GDM1 (cell line): ENCODE measurements at regions not wholly inside any gene's neighbourhood (a gene's known extent, or its start where the extent isn't known, plus 50 kb on each side); places are given as distances from the start of the nearest gene placed in this dataset.
"Not testable (repeated sequence)": the region's sequence is repeated elsewhere in the genome, so short reads cannot be mapped to it uniquely, and the experiment has no call there.

Source experiments
- DNase-seq: peaks from one replicate; lab custom pipeline; 2025; lab: John Stamatoyannopoulos, UW

DNA sequence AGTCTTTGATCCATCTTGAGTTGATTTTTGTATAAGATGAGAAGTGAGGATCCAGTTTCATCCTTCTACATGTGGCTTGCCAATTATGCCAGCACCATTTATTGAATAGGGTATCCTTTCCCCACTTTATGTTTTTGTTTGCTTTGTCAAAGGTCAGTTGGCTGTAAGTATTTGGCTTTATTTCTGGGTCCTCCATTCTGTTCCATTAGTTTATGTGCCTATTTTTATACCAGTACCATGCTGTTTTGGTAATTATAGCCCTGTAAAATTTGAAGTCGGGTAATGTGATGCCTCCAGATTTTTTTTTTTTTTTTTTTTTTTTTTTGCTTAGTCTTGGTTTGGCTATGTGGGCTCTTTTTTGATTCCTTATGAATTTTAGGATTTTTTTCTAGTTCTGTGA lies 203.0 kb upstream of the IRX5 start:
- not testable (repeated sequence) for DNase-seq

DNA sequence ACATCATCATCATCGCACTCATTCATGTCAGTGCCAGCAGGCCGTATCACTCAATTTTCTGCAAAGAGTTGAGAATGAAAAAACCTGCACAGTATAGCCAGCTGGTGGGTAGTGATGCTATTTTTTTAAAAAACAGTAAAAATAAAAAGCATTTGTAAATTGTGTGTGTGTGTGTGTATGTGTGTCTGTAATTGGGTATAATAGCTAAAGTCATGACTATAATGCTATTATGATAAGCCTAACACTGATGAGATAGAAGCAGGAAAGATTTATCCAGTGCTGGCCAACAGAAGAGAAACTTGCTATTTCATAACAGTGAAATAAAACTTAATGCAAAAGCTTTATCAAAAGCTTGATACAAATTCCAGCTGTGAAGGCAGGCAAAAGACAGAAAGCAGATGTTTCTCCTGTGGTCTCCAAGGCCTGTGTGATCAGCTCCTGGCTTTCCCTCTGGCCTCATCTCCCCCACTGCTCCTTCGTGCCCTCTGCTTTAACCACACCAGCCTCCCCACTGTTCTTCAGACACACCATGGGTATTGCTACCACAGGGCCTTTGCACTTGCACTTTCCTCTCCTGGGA lies 206.2 kb upstream of the IRX5 start:
- no peak for DNase-seq

DNA sequence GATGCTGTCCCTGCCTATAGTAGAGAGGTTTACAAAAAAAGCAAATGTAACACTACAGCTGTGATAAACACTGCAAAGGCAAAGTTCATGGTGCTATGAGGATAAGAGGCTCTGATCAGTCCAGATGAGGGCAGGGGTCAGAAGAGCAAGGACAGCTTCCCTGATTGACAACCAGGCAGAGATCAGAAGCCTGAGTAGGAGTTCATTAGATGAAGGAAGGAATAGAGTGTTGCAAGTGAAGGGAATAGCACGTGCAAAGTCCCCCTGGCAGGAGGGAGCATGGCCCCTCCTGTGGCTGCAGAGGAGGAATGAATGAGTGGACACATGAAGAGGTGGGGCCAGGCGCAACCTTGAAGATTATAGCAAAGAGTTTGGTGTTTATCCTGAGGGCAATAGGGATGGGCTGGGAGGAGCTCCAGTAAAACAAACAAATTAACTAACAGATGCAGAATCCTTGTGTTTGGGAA lies 208.4 kb upstream of the IRX5 start:
- no peak for DNase-seq

GRCh38 chr16:54720259-54720658 lies 210.4 kb upstream of the IRX5 start:
- no peak for DNase-seq

DNA sequence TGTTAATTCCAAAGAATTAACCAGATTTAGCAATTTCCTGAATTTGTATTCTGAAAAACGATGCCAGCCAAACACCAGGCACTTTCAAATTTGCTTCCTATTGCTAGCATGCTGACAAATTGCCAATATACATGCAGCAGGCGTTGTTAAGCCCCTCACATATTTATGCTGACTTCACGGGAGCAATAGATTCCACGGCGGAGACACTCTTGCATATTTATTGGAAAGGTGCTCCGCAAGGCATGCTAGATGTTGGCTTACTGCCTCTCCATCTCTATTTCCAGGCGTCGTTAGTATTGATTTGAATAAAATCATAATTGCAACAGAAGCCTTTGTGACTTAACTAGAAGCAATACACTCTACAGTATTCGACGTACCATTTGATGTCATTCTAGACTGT lies 211.0 kb upstream of the IRX5 start:
- no peak for DNase-seq

- DNase-seq = no peak
Measured at GRCh38 chr16:54718376-54718775, 212.3 kb upstream of the IRX5 start.

- no peak for DNase-seq
Measured at GRCh38 chr16:54715011-54715410, 215.7 kb upstream of the IRX5 start.

GRCh38 chr16:54712866-54713265 lies 217.8 kb upstream of the IRX5 start:
- DNase-seq = no peak

DNA sequence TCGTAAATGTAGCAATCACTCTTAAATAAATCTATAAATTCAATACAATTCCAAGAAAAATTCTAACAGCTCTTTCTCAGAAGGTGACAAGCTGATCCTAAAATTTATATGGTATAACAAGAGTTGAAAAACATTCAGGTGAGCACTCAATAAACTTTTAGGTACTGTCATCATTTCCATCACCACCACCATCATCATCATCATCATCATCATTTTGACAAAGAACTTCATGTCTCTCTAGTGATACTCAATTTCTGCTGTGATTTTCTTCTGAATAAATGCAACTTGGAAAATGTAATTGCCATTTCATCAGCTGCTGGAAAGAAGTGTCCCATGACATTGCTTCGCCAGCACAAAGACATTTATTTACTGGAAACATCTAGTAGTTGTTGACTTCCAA lies 222.9 kb upstream of the IRX5 start:
- no peak for DNase-seq

DNA sequence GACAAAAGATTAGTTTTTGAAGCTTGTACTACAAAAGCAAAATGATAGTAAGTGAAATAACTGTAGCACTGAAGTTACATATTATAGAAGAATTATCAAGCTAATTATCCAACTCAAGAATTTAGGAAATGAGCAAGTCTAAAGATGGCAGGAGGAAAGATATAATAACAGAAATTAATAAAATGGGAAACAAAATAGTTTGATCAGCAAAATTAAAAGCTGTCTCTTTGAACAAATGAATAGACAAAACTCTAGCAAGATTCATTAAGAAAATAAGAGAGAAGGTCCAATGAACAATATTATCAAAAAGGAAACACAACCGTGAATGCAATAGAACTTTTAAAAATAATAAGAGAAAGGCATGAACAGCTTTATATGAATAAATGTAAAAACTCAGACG lies 224.3 kb upstream of the IRX5 start:
- DNase-seq = no peak

DNA sequence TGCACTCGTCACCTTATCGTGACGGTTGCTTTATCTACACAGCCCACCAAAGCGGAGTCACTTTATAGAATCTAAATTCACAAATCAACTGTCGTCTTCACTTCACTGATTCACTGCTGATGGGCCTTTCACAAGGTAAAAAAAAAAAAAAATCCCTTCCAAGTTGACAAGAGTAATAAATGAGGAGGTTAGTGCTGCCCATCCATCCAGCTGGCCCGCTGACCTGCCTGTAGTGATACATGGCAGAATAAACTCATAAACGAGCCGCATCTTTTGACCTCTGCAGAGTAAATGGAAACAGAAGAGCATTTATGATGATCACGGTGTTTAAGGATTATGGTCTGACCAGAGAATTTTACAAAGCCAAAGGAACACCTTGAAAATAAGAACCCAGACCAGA lies 227.3 kb upstream of the IRX5 start:
- no peak for DNase-seq

DNA sequence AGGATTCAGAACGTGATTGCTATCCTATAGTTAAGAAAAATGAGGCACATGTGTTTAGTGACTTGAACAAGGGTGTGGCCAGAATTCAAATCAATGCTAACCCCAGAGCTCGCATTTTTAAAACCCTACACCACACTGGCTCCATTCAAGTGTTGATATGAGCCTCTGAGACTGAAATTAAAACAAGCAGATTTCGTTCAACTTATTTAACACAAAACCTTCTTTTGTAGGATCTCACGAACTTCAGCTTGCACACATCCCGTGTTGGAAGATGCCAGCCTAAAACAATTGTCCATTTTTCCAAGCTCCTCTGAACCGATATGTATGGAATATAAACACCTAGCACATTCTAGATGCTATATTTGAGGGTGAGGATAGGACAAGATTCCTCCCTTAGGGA lies 231.0 kb upstream of the IRX5 start:
- DNase-seq = no peak

DNA sequence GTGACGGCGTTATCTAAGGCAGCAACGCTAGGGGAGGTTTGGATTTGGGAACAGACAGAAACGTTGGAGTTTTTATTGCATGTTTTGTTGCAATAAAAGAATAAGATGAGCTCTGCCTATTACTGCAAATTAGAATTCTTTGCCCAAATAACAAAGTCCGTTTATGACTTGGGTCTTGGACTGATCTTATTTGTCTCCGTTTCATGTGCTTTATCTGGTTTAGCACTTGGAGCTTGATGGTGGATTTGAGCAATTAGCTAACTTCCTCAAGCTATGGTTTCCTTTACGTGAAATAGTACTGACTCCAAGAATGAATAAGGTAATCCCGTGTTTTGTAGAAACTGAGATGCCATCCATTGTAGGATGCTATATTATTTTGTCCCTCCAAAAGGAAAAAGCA lies 233.0 kb upstream of the IRX5 start:
- DNase-seq = no peak

GRCh38 chr16:54696970-54697369 lies 233.7 kb upstream of the IRX5 start:
- DNase-seq = no peak

DNA sequence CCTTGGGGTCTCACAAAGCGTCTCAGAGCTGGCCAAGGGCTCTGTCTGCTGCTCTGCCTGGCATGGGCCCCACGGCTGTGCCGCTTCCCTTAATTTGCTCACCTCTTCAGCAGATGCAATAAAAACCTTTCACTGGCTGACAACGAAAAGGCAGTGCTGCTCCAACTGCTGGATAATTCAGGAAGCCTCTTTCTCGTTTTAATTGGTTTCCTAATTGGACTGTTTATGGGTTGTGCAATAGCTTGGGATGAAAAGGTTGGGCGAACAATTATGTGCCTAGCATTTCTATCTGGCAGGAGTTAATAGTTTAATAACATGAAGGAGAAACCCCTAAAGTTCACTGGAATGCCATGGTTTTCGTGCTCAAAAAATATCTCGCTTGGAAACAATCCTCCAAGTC lies 234.1 kb upstream of the IRX5 start:
- no peak for DNase-seq

DNA sequence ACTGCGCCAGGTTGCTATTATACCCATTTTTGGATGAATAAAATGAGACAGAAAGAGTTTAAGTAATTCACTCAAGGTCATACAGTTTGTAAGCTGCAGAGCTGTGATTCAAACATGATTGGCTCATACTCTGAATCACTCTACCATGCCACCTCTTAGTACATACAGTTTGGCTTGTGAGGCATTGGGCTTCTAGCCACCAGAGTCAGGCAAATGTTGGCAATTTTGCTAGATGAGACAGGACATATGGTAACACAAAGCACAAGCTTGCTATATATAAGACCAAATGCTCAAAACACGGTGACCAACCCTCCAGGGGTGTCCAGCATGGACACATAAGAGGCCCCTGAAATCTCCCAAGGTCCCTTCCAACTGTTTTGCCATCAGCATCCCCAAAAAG lies 236.0 kb upstream of the IRX5 start:
- DNase-seq = no peak

- DNase-seq = no peak
Measured at GRCh38 chr16:54693864-54694263, 236.8 kb upstream of the IRX5 start.

GRCh38 chr16:54690710-54691109 lies 240.0 kb upstream of the IRX5 start:
- no peak for DNase-seq

GRCh38 chr16:54690306-54690705 lies 240.4 kb upstream of the IRX5 start:
- no peak for DNase-seq

- no peak for DNase-seq
Measured at GRCh38 chr16:54689072-54689865, 241.4 kb upstream of the IRX5 start.

DNA sequence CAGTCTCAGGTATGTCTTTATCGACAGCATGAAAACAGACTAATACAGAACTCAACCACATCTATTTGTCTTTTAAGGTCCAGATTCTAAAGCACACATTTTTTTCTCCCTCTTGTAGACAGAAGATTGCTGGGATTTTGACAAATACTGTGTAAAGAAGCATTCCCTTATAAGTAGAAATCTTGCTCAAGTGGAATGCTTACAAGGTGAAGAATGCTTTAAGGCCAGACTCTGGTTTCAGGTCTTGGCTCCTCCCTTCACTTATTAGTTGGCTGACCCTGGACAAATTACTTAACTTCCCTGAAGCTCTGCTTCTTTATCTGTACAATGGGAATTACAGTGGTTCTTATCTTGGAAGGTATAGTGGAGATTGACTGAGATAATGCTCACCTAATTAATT lies 242.3 kb upstream of the IRX5 start:
- no peak for DNase-seq

GRCh38 chr16:54687043-54687899 lies 243.4 kb upstream of the IRX5 start:
- DNase-seq = no peak

DNA sequence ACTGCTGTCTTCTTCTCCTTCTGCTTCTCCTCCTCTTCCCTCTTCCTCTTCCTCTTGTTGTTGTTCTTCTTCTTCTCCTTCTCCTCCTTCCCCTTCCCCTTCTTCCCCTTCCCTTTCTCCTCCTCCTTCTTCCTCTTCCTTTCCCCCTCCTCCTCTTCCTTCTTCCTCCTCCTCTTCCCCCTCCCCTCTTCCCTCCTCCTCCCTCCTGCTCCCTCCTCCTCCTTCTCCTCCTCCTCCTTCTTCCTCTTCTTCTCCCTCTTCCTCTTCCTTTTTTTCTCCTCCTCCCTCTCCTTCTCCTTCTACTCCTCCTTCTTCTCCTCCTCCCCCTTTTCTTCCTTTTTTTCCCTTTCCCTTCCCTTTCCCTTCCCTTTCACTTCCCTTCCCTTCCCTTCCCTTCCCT lies 245.0 kb upstream of the IRX5 start:
- DNase-seq = no peak
